Liver (tissue), 2 donors: ENCODE measurements at regions not wholly inside any gene's neighbourhood (a gene's known extent, or its start where the extent isn't known, plus 50 kb on each side); places are given as distances from the start of the nearest gene placed in this dataset.

Experiments used
- JUND ChIP-seq, 2 donors: IDR thresholded peaks; 2 replicates each; pipeline ENCODE4 v1.6.1; 2016; ENCODE audit warnings: antibody characterized with exemption in 2 of 2
- TF ChIP-seq, protein P1 (sequence below): IDR thresholded peaks from 2 replicates; pipeline ENCODE4 v1.6.1; 2016; ENCODE audit warnings: antibody characterized with exemption
- donor health status: healthy.

DNA sequence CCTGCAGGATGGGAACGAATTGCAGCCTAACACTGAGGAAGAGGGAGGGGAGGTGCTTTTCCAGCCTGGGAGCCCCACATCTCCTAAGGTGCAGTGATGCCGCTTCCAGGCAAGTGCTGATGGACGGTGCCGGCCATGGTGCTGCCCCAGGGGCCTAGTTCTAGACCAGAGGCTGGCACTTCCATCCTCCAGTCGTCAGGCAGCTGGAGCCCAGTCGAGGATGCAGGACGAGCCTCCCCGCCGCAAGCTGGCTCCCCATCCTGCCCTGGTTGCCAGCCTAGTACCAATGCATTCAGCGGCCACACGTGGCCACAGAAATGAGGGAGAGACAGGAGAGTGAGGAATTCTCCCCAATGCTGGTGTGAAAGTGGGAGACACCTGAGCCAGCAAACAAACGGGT is 413.5 kb downstream of the ZNF516 start:
- TF ChIP-seq, protein P1, sequence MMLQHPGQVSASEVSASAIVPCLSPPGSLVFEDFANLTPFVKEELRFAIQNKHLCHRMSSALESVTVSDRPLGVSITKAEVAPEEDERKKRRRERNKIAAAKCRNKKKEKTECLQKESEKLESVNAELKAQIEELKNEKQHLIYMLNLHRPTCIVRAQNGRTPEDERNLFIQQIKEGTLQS: no peak
- no peak for TF ChIP-seq JUND (IDR thresholded peaks at IDR 0.05)
